NCI-H1092 (cell line): ENCODE measurements at regions not wholly inside any gene's neighbourhood (a gene's known extent, or its start where the extent isn't known, plus 50 kb on each side); places are given as distances from the start of the nearest gene placed in this dataset.

Experiments used
- DNase-seq: peaks from one replicate; lab custom pipeline; 2025; lab: John Stamatoyannopoulos, UW

DNA sequence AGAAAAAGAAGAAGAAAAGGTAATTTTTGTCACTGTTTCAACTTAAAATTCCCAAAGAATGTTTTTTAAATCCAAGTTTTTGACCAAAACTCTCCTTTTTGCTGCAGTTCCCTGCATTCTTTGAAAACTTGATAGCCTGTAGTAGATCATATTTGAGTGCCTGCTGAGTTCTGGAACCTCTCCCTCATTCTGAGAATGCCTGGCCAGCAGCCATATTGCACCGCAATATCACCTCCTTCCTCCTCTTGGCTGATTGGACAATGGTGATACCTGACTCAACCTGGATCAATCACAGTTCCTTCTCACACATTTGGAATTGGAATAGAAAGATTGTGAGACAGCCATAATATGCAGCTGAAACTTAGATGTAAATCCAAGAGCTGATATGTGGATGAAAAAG is 97.6 kb upstream of the GAP43 start:
- no peak for DNase-seq

DNA sequence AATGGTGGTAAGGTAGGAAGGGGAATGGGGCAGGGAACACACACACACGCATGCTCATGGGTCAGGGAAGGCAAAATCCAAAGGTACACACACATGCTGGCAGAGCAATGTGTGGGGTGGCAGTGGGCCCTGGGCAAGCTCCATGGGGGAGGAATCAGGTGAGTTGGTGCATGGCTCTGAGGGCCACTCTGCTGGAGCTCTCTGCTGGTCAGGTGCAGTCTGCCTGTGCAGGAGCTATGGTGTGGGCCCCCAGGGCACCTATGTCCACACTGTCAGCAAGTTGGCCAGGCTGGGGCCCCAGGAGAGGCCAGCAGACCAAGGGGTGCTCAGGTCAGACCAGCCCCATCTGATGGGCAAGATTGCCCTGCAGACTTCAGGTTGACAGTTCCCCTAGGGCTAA is 90.1 kb upstream of the GAP43 start:
- DNase-seq = no peak

DNA sequence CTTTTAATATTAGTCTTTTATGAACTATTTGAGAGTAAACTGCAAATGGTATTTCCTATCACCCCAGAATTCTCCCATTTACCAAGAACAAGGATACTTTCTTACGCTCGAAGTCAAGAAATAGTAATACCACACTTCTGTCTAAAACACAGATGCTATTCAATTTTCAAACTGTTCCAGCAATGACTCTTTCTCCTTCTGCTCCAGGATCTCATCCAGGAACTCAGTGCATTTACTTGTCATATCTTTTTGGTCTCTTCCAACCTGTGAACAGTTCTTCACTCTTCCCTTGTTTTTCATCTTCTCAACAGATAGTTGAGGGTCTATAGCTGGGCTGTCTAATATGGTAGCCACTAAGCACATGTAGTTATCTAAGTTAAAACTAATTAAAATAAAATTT is 87.1 kb upstream of the GAP43 start:
- DNase-seq = no peak

DNA sequence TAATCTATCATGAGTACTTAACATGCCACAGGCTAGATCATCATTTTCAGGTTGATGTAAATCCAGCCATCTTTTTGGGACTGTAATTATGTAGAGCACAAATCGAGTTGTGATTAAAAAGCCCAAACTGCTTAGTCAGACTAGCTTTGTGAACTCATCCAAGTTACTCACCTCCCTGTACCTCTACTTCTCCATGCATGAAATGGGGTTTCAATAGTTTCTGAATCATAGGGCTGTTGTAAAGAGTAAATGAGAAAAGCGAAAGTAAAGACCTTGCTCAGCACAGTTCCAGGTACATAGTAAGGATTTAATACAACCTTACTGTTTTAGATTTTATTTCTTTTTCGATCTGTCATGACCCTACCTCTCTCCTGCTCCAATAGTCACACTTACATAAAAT is 85.6 kb upstream of the GAP43 start:
- no peak for DNase-seq

DNA sequence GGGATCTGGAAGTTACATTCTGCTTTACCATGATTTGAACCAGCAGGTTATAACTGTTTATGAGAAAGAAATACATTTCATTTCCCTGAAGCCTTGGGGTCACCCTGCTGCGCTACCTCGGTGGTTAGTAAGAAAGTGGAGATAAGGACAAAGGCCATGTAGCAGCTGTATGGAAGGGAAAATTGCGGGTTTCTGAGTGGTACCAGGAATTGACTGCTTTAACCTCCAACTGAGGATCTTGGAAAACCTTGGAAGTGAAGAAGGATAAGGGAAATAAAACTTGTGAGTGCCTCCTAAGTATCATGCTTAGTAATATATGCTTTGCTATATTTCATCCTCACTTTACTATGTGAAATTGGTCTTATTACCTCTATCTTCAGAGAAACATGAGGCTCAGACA is 76.1 kb upstream of the GAP43 start:
- DNase-seq = no peak

DNA sequence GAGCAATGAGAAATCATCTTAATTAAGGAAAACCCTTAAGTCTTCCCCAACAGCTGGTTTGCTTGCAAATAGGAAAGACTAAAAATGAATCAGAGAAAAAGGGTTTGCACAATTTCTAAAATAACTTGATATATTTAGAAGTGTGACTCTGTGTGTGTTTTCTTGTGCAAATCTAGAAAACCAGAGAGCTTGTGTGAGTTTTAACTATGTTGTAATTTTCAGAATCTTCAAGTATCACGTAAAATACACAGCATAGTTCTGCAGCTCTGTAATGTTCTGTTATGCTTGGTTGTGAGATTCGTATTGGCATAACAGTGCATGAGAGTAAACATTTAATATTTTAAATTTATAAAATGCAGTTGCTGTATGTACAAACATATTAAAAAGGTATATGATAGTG is 74.7 kb upstream of the GAP43 start:
- no peak for DNase-seq

DNA sequence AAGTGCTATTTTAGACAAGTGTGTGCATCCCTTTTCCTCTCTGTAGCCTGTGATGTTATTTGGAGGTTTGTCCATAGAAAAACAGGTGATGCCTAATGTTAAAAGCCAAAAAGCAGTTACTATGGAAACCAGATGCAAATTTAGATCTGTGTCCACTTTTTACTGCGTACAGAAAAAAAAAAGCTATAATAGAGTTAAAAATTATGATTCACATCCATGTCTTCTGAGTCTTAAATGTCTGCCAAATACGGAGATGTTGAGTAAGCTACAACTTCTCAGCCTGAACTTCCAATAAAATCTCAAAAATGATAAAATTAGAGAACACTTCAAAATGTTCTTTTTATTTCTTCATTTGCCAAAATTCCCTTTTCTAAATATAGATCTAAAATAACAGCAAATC is 74.2 kb upstream of the GAP43 start:
- no peak for DNase-seq

DNA sequence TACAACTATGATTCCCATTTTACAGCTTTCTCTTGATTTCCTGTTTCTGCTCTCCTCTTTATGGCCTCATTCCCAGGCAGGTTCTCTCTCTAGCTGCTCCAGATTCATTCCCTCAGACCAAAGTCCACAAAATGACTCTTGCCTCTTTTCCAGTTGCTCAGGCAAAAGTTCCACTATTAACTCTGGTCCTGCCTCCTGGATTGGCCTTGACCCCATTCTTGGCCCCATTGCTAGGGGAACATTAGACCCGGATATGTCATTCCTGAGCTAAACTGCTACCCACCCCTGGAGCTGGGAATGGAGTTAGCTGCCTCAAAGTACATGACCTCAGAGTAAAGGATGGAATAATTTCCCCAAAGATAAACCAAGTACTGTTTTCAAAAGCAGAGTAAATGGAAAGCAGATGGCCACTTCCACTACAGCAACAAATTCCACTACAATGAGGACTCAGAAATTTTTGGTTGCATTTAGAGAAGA is 73.0 kb upstream of the GAP43 start:
- no peak for DNase-seq

DNA sequence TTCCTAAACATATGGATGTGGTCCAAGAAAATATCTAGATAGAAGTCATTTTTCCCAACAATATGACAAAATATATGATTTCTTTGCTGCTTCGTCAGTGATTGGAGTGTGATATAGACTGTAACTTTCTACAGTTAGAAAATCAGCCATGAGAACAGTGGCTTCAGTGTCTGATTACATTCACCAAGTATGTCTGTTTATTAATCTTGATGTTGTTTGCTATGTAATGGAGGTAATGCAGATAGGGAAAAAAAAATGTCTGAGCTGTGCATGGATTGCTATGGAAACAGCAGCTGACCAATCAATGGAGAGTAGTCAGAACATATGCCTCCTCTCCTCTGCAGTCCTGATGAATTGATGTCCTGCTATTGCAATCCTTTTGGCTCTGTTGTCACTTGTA is 72.3 kb upstream of the GAP43 start:
- DNase-seq = no peak

DNA sequence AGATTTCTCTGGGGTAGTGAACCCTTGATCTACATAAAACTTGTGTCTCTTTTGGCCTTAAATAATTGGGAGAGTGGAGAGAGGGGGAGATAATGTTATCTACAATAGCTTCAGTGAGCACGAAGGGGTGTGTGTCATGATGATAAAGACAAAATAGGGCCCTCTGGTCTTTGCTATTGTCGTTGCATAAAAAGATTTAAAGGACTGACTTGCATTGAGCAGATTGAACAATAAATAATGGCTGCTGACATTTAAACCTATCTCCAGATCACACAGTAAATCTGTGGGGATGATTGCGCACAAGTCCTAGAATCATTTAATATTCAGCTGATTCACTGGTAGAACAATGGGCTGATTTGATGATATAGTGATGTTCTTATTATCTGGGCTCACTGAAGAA is 71.3 kb upstream of the GAP43 start:
- no peak for DNase-seq

DNA sequence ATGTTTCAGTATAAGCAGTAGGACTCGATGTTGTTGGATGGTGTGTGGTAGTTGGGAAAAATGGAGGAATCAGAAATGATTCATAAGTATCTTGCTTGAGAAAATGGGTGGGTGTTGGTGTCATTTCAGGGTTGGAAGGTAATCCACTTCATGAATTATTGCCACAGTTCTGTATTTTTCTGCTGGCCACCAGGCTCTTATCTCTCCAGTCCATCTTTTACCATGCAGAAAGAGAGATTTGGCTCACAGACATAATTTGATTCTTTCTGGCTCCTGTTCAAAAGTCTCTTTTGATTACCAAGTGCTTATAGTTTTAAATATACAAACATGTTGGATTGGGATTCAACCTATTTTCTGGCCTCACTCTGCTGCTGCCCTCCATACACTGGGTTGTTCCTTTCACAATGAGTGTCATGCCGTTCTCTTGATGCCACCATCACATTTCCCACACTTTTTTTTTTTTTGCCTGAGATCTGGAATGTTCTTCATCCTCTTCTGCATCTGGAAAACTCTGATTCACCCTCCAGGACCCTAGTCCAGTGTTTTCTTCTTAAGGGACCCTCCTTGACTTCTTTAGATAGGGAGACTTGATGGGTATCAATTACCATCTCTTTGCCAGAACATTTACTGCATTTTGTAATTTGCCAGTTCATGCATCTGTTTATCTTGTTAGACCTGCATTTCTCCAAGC is 69.4 kb upstream of the GAP43 start:
- no peak for DNase-seq

DNA sequence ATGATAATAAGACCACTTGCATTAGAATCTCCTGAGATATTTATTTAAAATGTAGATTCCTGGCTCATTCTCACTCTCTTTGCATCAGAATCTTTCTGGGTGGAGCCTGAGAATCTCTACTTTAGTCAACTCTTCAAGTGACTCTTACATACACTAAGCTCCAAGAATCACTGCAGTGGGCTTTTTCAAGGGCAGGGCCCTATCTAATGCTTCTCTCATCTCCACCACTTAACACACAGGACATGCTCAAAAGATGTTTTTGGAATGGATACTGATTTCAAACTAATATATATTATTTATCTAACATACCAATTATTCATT is 68.9 kb upstream of the GAP43 start:
- DNase-seq = no peak

DNA sequence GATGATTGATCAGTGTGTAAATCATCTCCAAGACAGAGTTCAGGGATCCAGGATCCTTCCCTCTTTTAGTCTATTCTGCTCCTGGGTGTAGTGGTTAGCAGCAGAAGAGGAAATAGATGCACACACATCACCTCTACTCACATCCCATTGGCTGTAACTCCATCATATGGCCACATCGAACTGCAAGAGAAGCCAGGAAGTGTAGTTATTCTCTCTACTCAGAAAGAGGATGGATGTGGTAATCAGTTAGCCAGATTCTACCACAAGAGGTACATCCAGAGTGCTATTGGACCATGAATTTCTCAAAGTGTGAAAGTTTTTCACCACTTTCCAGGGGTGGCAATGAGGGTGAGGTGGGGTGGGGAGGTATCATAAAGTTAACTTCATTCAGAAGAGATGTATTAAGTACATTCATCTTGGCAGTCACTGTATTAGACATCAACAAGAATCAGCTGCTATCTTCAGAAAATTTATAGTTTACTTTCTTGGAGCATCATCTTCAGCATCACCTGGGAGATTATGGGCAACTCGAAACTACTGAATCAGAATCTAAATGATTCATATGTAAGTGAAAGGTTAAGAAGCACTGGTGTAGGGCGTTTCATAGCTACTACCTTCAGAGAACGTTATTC is 60.6 kb upstream of the GAP43 start:
- DNase-seq = no peak

DNA sequence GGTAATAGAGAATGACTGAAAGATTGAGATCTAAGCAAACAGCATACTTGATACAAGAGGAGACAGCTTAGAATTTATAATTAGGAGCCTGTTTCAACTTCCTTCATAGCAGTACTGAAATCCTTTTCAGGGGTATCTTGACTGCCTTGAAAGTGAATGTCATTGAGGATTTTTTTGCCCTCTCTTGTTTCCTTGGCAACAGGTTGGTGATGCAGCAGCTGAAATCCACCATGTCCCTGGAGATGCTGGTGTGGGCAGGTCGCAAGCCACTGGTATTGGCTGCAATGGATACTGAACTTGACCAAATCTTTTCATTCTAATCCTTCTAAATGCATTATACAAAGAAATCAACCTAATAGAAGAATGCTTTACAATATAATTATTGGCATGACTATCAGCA is 59.3 kb upstream of the GAP43 start:
- no peak for DNase-seq

DNA sequence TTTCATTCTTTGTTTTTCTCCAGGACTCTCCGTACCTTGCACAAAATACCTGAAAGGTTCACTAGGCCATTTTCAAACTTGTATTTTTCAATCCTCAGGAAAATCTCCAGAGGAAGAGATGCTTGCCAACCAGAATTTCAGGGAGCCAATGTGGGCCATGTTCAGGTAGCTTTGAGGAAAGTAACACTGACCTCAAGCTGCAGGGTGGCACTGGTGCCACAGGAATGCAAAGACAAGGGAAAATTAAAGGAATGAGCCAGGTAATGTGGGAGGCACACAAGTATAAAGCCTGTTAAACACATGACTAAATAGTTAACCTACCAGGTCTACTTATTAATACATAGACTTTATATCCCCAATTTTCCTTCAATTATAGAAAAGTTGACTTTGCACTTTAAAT is 51.9 kb upstream of the GAP43 start:
- no peak for DNase-seq
